H1 (cell line): ENCODE measurements at regions not wholly inside any gene's neighbourhood (a gene's known extent, or its start where the extent isn't known, plus 50 kb on each side); places are given as distances from the start of the nearest gene placed in this dataset.

Source experiments
- CTCF ChIA-PET: fragments of 300-600 bp; sonication (Branson Sonifier 250); formaldehyde crosslinking; loops from one replicate; lab custom pipeline; 2021; ENCODE audit not compliant: partially characterized antibody; lab: Charles Lee
- POLR2A ChIA-PET: fragments of 300-600 bp; sonication (Branson Sonifier 250); formaldehyde crosslinking; loops from one replicate; lab custom pipeline; 2021; ENCODE audit warnings: inconsistent platforms; ENCODE audit not compliant: partially characterized antibody; lab: Charles Lee
- DNase-seq, 2 experiments: peaks; one replicate each; pipeline versions ENCODE4 v3.0.0 to v3.0.0-alpha.2; 2010 to 2022; ENCODE audit warnings: low spot score in 2 of 2, low read depth in 1 of 2, mixed read lengths in 1 of 2
- FAIRE-seq: peaks from 2 replicates; lab custom pipeline; 2011; peaks lifted over from hg19 to GRCh38; lab: Jason Lieb, UNC
- H2AFZ ChIP-seq: 2 replicates; pipeline ENCODE4 v1.8.1; 2012; ENCODE audit warnings: low read length, inconsistent platforms
- H2AK5ac ChIP-seq: 2 replicates; pipeline ENCODE4 v1.6.1; 2013; ENCODE audit warnings: low read depth, low read length
- H2BK120ac ChIP-seq: replicated peaks from 2 replicates; pipeline ENCODE3; 2013; ENCODE audit warnings: low read depth, low read length, inconsistent platforms
- H2BK12ac ChIP-seq: 2 replicates; pipeline ENCODE4 v1.6.1; 2013; ENCODE audit warnings: low read depth, low read length
- H2BK15ac ChIP-seq: 2 replicates; pipeline ENCODE4 v1.6.1; 2013; ENCODE audit warnings: low read length
- H2BK20ac ChIP-seq: 2 replicates; pipeline ENCODE4 v1.6.1; 2013; ENCODE audit warnings: low read length
- H2BK5ac ChIP-seq: 2 replicates; pipeline ENCODE4 v1.6.1; 2013; ENCODE audit warnings: low read depth, low read length
- H3K14ac ChIP-seq: 2 replicates; pipeline ENCODE4 v1.6.1; 2013; ENCODE audit warnings: inconsistent platforms; ENCODE audit not compliant: insufficient read length
- H3K18ac ChIP-seq: 2 replicates; pipeline ENCODE4 v1.6.1; 2013; ENCODE audit warnings: low read length; ENCODE audit errors: extremely low read depth
- H3K23ac ChIP-seq: 2 replicates; pipeline ENCODE4 v1.6.1; 2013; ENCODE audit warnings: inconsistent platforms; ENCODE audit not compliant: insufficient read length
- H3K23me2 ChIP-seq: 2 replicates; pipeline ENCODE4 v1.6.1; 2013; ENCODE audit warnings: low read depth, low read length
- H3K27ac ChIP-seq: 2 replicates; pipeline ENCODE4 v1.6.1; 2011; ENCODE audit warnings: low read depth, low read length, inconsistent platforms
- H3K27me3 ChIP-seq, 4 experiments: replicated peaks in 1 of 4; 1 replicate in 1 of 4; 2 replicates in 3 of 4; pipeline versions ENCODE4 v1.6.1 to v1.8.1; 2011 to 2013; ENCODE audit warnings: low read length in 3 of 4, mild to moderate bottlenecking in 3 of 4, inconsistent platforms in 2 of 4, mixed read lengths in 2 of 4, moderate library complexity in 1 of 4; ENCODE audit not compliant: control insufficient read depth in 3 of 4, insufficient read depth in 3 of 4; ENCODE audit errors: extremely low read depth in 1 of 4
- H3K36me3 ChIP-seq, 4 experiments: 2 replicates each; pipeline versions ENCODE4 v1.6.1 to v1.8.1; 2011 to 2013; ENCODE audit warnings: mild to moderate bottlenecking in 4 of 4, low read length in 3 of 4, moderate library complexity in 2 of 4, control low read depth in 1 of 4, inconsistent platforms in 1 of 4; ENCODE audit not compliant: insufficient read depth in 4 of 4, control insufficient read depth in 2 of 4
- H3K4ac ChIP-seq: replicated peaks from 2 replicates; pipeline ENCODE3; 2013; ENCODE audit warnings: low read length, low read depth, mixed read lengths, inconsistent platforms; ENCODE audit not compliant: insufficient read length
- H3K4me1 ChIP-seq, 4 experiments: replicated peaks in 1 of 4; 1 replicate in 1 of 4; 2 replicates in 3 of 4; pipeline versions ENCODE4 v1.6.1 to v1.8.1; 2011 to 2013; ENCODE audit warnings: low read length in 3 of 4, inconsistent platforms in 2 of 4, mixed read lengths in 1 of 4; ENCODE audit not compliant: insufficient read depth in 4 of 4, control insufficient read depth in 3 of 4
- H3K4me2 ChIP-seq, 2 experiments: 2 replicates each; pipeline versions ENCODE4 v1.6.1 to v1.8.1; 2011 to 2013; ENCODE audit warnings: low read depth in 2 of 2, low read length in 2 of 2, control low read depth in 1 of 2, inconsistent platforms in 1 of 2, mild to moderate bottlenecking in 1 of 2; ENCODE audit not compliant: insufficient read depth in 1 of 2
- H3K4me3 ChIP-seq, 4 experiments: fragments of 200-600, 300-600 bp in 1 of 4; sonication (generic), shearing (Covaris generic), sonication (Bioruptor Twin) in 1 of 4; 2 replicates each; pipeline versions ENCODE4 v1.5.1 to v1.8.1; 2011 to 2016; ENCODE audit warnings: low read length in 4 of 4, low read depth in 3 of 4, control low read depth in 2 of 4, inconsistent platforms in 2 of 4, mild to moderate bottlenecking in 2 of 4, mixed read lengths in 1 of 4, moderate library complexity in 1 of 4; ENCODE audit not compliant: insufficient read depth in 2 of 4; ENCODE audit errors: extremely low read depth in 1 of 4
- H3K56ac ChIP-seq: replicated peaks from 2 replicates; pipeline ENCODE3; 2013; ENCODE audit warnings: low read depth, mild to moderate bottlenecking, mixed read lengths, low read length, inconsistent platforms; ENCODE audit not compliant: insufficient read length
- H3K79me1 ChIP-seq: 2 replicates; pipeline ENCODE4 v1.6.1; 2013; ENCODE audit warnings: low read depth, low read length, control low read depth
- H3K79me2 ChIP-seq, 2 experiments: 2 replicates each; pipeline versions ENCODE4 v1.6.1 to v1.8.1; 2012 to 2013; ENCODE audit warnings: low read length in 2 of 2, mild to moderate bottlenecking in 2 of 2, inconsistent platforms in 1 of 2; ENCODE audit not compliant: insufficient read depth in 2 of 2, control insufficient read depth in 1 of 2
- H3K9ac ChIP-seq, 4 experiments: replicated peaks in 1 of 4; 1 replicate in 1 of 4; 2 replicates in 3 of 4; pipeline versions ENCODE4 v1.6.1 to v1.8.1; 2011 to 2013; ENCODE audit warnings: low read depth in 3 of 4, low read length in 3 of 4, control low read depth in 2 of 4, mild to moderate bottlenecking in 2 of 4, moderate library complexity in 2 of 4, inconsistent platforms in 1 of 4; ENCODE audit errors: extremely low read depth in 1 of 4
- H3K9me3 ChIP-seq, 2 experiments: 2 replicates each; pipeline versions ENCODE4 v1.6.1 to v1.8.1; 2012 to 2013; ENCODE audit warnings: mild to moderate bottlenecking in 2 of 2, moderate library complexity in 2 of 2, control low read depth in 1 of 2, inconsistent platforms in 1 of 2, low read depth in 1 of 2, low read length in 1 of 2, mixed read lengths in 1 of 2; ENCODE audit not compliant: insufficient read depth in 2 of 2
- H4K20me1 ChIP-seq, 2 experiments: replicated peaks in 1 of 2; 2 replicates each; pipeline versions ENCODE3 to v1.8.1; 2011 to 2013; ENCODE audit warnings: inconsistent platforms in 2 of 2, low read length in 2 of 2, mild to moderate bottlenecking in 1 of 2; ENCODE audit not compliant: insufficient read depth in 2 of 2, control insufficient read depth in 1 of 2
- H4K5ac ChIP-seq: 2 replicates; pipeline ENCODE4 v1.6.1; 2013; ENCODE audit warnings: low read length, low read depth, mixed read lengths, inconsistent platforms; ENCODE audit not compliant: insufficient read length
- H4K8ac ChIP-seq: 2 replicates; pipeline ENCODE4 v1.8.0; 2013; ENCODE audit warnings: mild to moderate bottlenecking, moderate library complexity, low read length, inconsistent platforms; ENCODE audit not compliant: insufficient read depth; ENCODE audit errors: extremely low read depth
- H4K91ac ChIP-seq: replicated peaks from 2 replicates; pipeline ENCODE3; 2013; ENCODE audit warnings: low read length, mixed read lengths, inconsistent platforms; ENCODE audit not compliant: insufficient read length
- BCL11A ChIP-seq, 2 experiments: IDR thresholded peaks; one replicate each; pipeline ENCODE4 v1.6.1; 2011; ENCODE audit warnings: low read depth in 2 of 2, low read length in 2 of 2, mild to moderate bottlenecking in 2 of 2
- CBX5 ChIP-seq: fragments of 300-800, 300-1000 bp; sonication (generic); IDR thresholded peaks from 2 replicates; pipeline ENCODE4 v1.7.1; 2016; ENCODE audit warnings: antibody characterized with exemption, low read length, low read depth
- CREB1 ChIP-seq: IDR thresholded peaks from 2 replicates; pipeline ENCODE4 v1.6.1; 2012; ENCODE audit warnings: inconsistent platforms
- FOSL1 ChIP-seq: IDR thresholded peaks from 2 replicates; pipeline ENCODE4 v1.6.1; 2011; ENCODE audit warnings: mild to moderate bottlenecking, low read depth, low read length, moderate library complexity; ENCODE audit not compliant: insufficient read depth
- HDAC6 ChIP-seq: IDR thresholded peaks from one replicate; pipeline ENCODE4 v1.7.1; 2012; ENCODE audit warnings: low read depth, mild to moderate bottlenecking, inconsistent platforms, low read length, moderate library complexity
- JUN ChIP-seq: IDR thresholded peaks from 2 replicates; pipeline ENCODE4 v1.6.1; 2011; ENCODE audit warnings: low read depth, mild to moderate bottlenecking, improper control_type of control experiment, low read length
- POLR2A ChIP-seq, 2 experiments: IDR thresholded peaks; 1 replicate in 1 of 2; 2 replicates in 1 of 2; pipeline ENCODE4 v1.6.1; 2011; ENCODE audit warnings: low read depth in 2 of 2, low read length in 2 of 2, mild to moderate bottlenecking in 2 of 2; ENCODE audit errors: control extremely low read depth in 1 of 2
- POLR2AphosphoS5 ChIP-seq: IDR thresholded peaks from 2 replicates; pipeline ENCODE4 v1.6.1; 2011; ENCODE audit warnings: low read depth, low read length
- RAD21 ChIP-seq, 2 experiments: IDR thresholded peaks in 1 of 2; conservative IDR thresholded peaks in 1 of 2; 2 replicates each; pipeline ENCODE4 v1.6.1; 2011; ENCODE audit warnings: low read depth in 2 of 2, low read length in 2 of 2, improper control_type of control experiment in 1 of 2, inconsistent platforms in 1 of 2, mild to moderate bottlenecking in 1 of 2, moderate library complexity in 1 of 2
- RBBP5 ChIP-seq: IDR thresholded peaks from 2 replicates; pipeline ENCODE4 v1.7.1; 2012; ENCODE audit warnings: low read depth, mild to moderate bottlenecking, inconsistent platforms, low read length, moderate library complexity, borderline replicate concordance
- SP4 ChIP-seq: IDR thresholded peaks from 2 replicates; pipeline ENCODE4 v1.6.1; 2012; ENCODE audit warnings: low read length, inconsistent platforms
- USF2 ChIP-seq: IDR thresholded peaks from 2 replicates; pipeline ENCODE4 v1.6.1; 2011; ENCODE audit warnings: low read length, improper control_type of control experiment
- WGBS, 2 experiments: shearing (Covaris generic) in 1 of 2; methylation state at CpG; one replicate each; pipeline versions ENCODE4 v1.1.6 to v1.1.7; 2013 to 2015; ENCODE audit warnings: low lambda C conversion rate in 2 of 2, mixed read lengths in 2 of 2, inconsistent platforms in 1 of 2, low coverage in 1 of 2, missing lambda C conversion rate in 1 of 2; ENCODE audit not compliant: insufficient replicate concordance in 2 of 2, insufficient coverage in 1 of 2, insufficient read length in 1 of 2; ENCODE audit errors: extremely low coverage in 1 of 2, missing lambda C conversion rate in 1 of 2; 5-methylcytosine and 5-hydroxymethylcytosine counted together

GRCh38 chr16:51755577-51756355, 604.7 kb upstream of the SALL1 start:
- H3K4me1 ChIP-seq, result peaks cover 2 to 12% (median 7%) of the 10 kb centered on the region in 4 experiments; a peak in 5 of 7 replicates
- no peak overlapping the region for H3K4me3 ChIP-seq
- H3K79me2 ChIP-seq, result no peaks in the 10 kb centered on the region
- H3K9me3 ChIP-seq, result no peaks in the 10 kb centered on the region
- POLR2A ChIA-PET, result no interaction called here
- H4K91ac ChIP-seq, result no peak overlapping the region
- H3K23ac ChIP-seq, result no peak overlapping the region
- 86% methylated on average over 4 of the region's 4 CpGs; no CpG with 5 or more reads in 1 of the 2 experiments for WGBS, 2 experiments
- no peak overlapping the region for H3K27ac ChIP-seq
- H3K18ac ChIP-seq, result no peak overlapping the region
- H3K36me3 ChIP-seq, result no peaks in the 10 kb centered on the region
- H3K56ac ChIP-seq, result no peak overlapping the region
- no peak overlapping the region for H2AK5ac ChIP-seq
- no peak for FAIRE-seq
- no peaks in the 10 kb centered on the region for H3K79me1 ChIP-seq
- no peak overlapping the region for H3K4me2 ChIP-seq
- H2BK5ac ChIP-seq, result 0 out of 2 replicates have a peak overlapping the region, but pooled peaks have one; percentile 19
- no peak overlapping the region for H2BK20ac ChIP-seq
- CTCF ChIA-PET, result interaction anchor here (1.2 to 1.4 kb wide), 2 partner anchors 8 to 419 kb away, joined by 3 to 5 read pairs; no protein-coding TSS in a partner anchor
- no peaks in the 10 kb centered on the region for H4K20me1 ChIP-seq
- no peak overlapping the region for H4K5ac ChIP-seq
- no peak overlapping the region for H2BK120ac ChIP-seq
- no peaks in the 10 kb centered on the region for H3K23me2 ChIP-seq
- H3K4ac ChIP-seq, result no peak overlapping the region
- no peaks in the 10 kb centered on the region for H3K27me3 ChIP-seq
- DNase-seq, result no peak
- no peak overlapping the region for H2BK12ac ChIP-seq
- H3K9ac ChIP-seq, result no peak overlapping the region
- no peak overlapping the region for H4K8ac ChIP-seq
- H2BK15ac ChIP-seq, result no peak overlapping the region
- H2AFZ ChIP-seq, result no peak overlapping the region
- H3K14ac ChIP-seq, result no peak overlapping the region
- no peak for TF ChIP-seq CBX5
- no peak for TF ChIP-seq POLR2A (IDR thresholded peaks at IDR 0.05; ENCODE audit: control extremely low read depth in 1 of 2, low read depth in 2 of 2, low read length in 2 of 2)
- TF ChIP-seq SP4, result no peak
- no peak for TF ChIP-seq USF2
- TF ChIP-seq RAD21 (IDR thresholded peaks at IDR 0.05 in 1 of 2, conservative IDR thresholded peaks at IDR 0.05 in 1 of 2; ENCODE audit: low read depth in 2 of 2, low read length in 2 of 2), result no peak
- TF ChIP-seq BCL11A (IDR thresholded peaks at IDR 0.05; ENCODE audit: low read depth in 2 of 2, low read length in 2 of 2), result no peak
- no peak for TF ChIP-seq JUN
- no peak for TF ChIP-seq POLR2AphosphoS5
- no peak for TF ChIP-seq FOSL1
- TF ChIP-seq HDAC6, result no peak
- TF ChIP-seq RBBP5, result no peak
- TF ChIP-seq CREB1, result no peak
